Activated B cell treated with CpG ODN at 0.5 μM for 24 hours (primary cell): ENCODE measurements at regions not wholly inside any gene's neighbourhood (a gene's known extent, or its start where the extent isn't known, plus 50 kb on each side); places are given as distances from the start of the nearest gene placed in this dataset.
A peak's percentile ranks its signal among the peaks of the same experiment; 100 is the strongest.

ENCODE experiments used
- ATAC-seq: fragments of 200-7000 bp; cut with Tn5 transposase; one replicate; pipeline ENCODE4 v1.10.0; 2021; ENCODE audit warnings: low read depth, mild to moderate bottlenecking, moderate library complexity
- CTCF ChIA-PET: fragments of 350-600 bp; sonication (Branson Sonifier 250); formaldehyde crosslinking; loops from one replicate; lab custom pipeline; 2021; ENCODE audit warnings: antibody characterized with exemption; lab: Charles Lee
- POLR2A ChIA-PET: fragments of 350-600 bp; sonication (Branson Sonifier 250); formaldehyde crosslinking; loops from one replicate; lab custom pipeline; 2021; ENCODE audit warnings: antibody characterized with exemption; lab: Charles Lee
- DNase-seq: peaks from one replicate; pipeline ENCODE4 v3.0.0; 2022
- H3K27ac Mint-ChIP-seq: one replicate; pipeline ENCODE4 v1.8.0; 2020; ENCODE audit warnings: mixed read lengths
- H3K27me3 Mint-ChIP-seq: one replicate; pipeline ENCODE4 v1.8.0; 2021; ENCODE audit warnings: mixed read lengths
- H3K36me3 Mint-ChIP-seq: one replicate; pipeline ENCODE4 v1.8.0; 2021; ENCODE audit warnings: low read depth, mixed read lengths
- H3K4me1 Mint-ChIP-seq: one replicate; pipeline ENCODE4 v1.8.0; 2021; ENCODE audit warnings: mixed read lengths
- H3K4me3 Mint-ChIP-seq: one replicate; pipeline ENCODE4 v1.8.0; 2020; ENCODE audit warnings: mild to moderate bottlenecking, mixed read lengths
- H3K9me3 Mint-ChIP-seq: one replicate; pipeline ENCODE4 v1.8.0; 2020; ENCODE audit warnings: mixed read lengths
- intact Hi-C: fragments of 100-400 bp; cut with micrococcal nuclease; formaldehyde crosslinking; loops from one replicate; pipeline ENCODE4 v1.15.1; 2024
- TF ChIP-seq, protein P1 (sequence below): fragments of 200-600 bp; IDR thresholded peaks from one replicate; pipeline ENCODE4 v1.8.0; 2022; ENCODE audit warnings: antibody characterized with exemption, mild to moderate bottlenecking

DNA sequence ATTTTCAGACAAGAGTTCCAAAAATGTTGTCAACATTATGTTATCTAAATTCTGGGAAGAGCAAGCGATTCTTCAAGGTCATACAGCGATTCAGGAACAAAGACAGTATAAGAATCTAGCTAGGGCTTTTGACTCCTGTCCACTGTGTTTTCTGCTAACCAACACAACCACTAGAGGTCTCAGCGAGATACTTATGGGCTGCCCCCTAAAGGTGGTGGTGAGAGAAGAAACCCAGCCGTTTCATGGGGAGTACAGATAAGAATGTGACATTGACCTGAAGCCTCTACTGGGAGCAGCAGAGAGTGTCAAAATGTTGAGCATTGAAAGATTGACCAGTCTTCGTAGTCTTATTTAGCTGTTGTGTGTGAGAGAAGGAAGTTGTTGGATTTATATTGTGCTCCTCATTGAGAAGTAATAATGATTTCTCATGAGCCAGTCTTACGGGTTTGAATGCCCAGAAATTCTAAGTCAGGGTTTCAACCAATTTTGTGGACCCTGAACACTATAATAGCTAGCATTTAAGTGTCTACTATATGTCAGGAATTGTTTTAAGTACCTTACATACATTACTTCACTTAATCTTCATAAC lies 168.3 kb downstream of the SPRY1 start:
- ChIA-PET CTCF (interaction anchor here (0.7 to 3.4 kb wide), 20 partner anchors 9 to 463 kb away, joined by 3 to 30 read pairs (median 4); partner anchors contain the start of gene SPRY1), POLR2A (interaction anchor here (0.8 to 1.2 kb wide), 2 partner anchors 166 to 167 kb away, joined by 3 read pairs; no protein-coding TSS in a partner anchor)
- intact Hi-C loops = loop anchor here (1.0 to 2.0 kb wide), 6 partner anchors 84 to 700 kb away; no protein-coding TSS in a partner anchor
- ATAC-seq (peak; percentile 100), DNase-seq (no peak)
- no peak overlapping the region for H3K27ac Mint-ChIP-seq
- H3K4me3 Mint-ChIP-seq = no peak overlapping the region
- H3K9me3 Mint-ChIP-seq = peaks cover 3% of the 10 kb centered on the region
- H3K36me3 Mint-ChIP-seq = no peaks in the 10 kb centered on the region
- H3K27me3 Mint-ChIP-seq = peaks cover 8% of the 10 kb centered on the region
- H3K4me1 Mint-ChIP-seq = peaks cover 3% of the 10 kb centered on the region
- TF ChIP-seq, protein P1, sequence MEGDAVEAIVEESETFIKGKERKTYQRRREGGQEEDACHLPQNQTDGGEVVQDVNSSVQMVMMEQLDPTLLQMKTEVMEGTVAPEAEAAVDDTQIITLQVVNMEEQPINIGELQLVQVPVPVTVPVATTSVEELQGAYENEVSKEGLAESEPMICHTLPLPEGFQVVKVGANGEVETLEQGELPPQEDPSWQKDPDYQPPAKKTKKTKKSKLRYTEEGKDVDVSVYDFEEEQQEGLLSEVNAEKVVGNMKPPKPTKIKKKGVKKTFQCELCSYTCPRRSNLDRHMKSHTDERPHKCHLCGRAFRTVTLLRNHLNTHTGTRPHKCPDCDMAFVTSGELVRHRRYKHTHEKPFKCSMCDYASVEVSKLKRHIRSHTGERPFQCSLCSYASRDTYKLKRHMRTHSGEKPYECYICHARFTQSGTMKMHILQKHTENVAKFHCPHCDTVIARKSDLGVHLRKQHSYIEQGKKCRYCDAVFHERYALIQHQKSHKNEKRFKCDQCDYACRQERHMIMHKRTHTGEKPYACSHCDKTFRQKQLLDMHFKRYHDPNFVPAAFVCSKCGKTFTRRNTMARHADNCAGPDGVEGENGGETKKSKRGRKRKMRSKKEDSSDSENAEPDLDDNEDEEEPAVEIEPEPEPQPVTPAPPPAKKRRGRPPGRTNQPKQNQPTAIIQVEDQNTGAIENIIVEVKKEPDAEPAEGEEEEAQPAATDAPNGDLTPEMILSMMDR = no peak

DNA sequence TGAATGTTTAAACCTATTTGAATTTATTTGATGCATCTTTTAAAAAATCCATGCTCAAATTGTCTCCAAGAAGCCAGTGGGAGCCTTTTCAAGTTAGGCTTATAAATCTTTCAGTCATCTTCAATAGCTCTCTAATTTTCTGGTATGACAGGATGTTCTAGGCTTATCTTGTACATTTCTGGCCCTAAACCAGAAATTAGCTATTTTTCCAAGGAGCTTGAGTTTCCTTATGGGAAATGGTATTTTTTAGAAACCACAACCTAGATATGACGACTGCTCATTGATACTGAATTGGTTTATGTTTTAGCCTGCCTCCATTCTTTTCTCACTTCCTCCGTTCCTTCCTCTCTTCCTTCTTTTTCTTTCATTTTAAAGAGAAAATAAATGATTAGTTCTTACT lies 172.3 kb downstream of the SPRY1 start:
- Mint-ChIP-seq H3K27me3 (peaks cover 15% of the 10 kb centered on the region), H3K27ac (no peak overlapping the region), H3K9me3 (peaks cover 3% of the 10 kb centered on the region), H3K36me3 (no peaks in the 10 kb centered on the region), H3K4me3 (no peak overlapping the region), H3K4me1 (peaks cover 3% of the 10 kb centered on the region)
- intact Hi-C loops = no loop called here
- DNase-seq (no peak), ATAC-seq (no peak)
- TF ChIP-seq, protein P1 = no peak
- ChIA-PET CTCF (no interaction called here), POLR2A (no interaction called here)

DNA sequence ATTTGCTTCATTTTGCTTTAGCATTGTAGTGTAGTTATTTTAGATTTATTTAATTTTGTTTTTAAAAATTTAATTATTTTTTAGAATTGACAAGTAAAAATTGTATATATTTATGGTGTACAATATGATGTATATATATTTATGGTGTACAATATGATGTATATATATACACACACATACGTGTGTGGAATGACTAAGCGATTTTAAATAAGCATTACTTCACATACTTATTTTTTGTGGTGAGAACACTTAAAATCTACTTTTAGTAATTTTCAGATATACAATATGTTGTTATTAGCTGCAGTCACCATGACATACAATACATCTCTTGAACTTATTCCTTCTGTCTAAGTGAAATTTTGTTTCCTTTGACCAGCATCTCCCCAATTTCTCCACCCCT lies 172.9 kb downstream of the SPRY1 start:
- H3K27ac Mint-ChIP-seq = no peak overlapping the region
- DNase-seq (no peak), ATAC-seq (no peak)
- H3K27me3 Mint-ChIP-seq = peaks cover 15% of the 10 kb centered on the region
- TF ChIP-seq, protein P1 = no peak
- ChIA-PET CTCF (no interaction called here), POLR2A (no interaction called here)
- H3K9me3 Mint-ChIP-seq = peaks cover 3% of the 10 kb centered on the region
- H3K4me3 Mint-ChIP-seq = no peak overlapping the region
- peaks cover 3% of the 10 kb centered on the region for H3K4me1 Mint-ChIP-seq
- no peaks in the 10 kb centered on the region for H3K36me3 Mint-ChIP-seq
- intact Hi-C loops = no loop called here

DNA sequence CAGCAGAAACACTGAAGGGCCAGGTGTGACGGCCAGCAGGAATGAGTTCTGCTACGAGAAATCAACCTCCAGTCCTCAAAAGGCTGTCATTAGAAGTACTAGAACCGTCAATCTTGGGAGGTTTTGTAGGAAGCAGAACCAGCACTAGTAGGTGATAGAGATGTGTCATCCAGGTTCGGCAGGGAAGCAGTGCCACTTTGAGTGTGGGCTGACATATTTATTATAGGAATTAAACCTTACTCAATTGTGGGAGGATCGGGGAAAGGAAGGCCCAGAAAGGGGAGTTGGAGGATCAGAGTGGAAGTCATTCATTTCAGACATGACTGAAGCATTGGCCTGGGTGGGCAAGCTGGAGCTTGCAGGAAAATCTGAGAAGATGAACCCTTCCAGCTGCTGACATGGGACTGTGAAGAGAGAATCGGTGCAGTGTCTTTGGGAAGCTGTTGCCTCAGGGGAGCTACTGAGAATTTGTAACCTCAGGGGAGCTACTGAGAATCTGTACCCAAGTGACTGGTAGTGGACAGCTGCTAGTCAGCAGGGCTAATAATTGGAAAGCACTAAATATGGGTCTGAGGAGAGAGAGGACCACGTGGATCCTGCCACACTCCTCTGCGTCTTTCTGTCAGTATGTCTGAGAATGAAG lies 177.4 kb downstream of the SPRY1 start:
- H3K27ac Mint-ChIP-seq = no peak overlapping the region

DNA sequence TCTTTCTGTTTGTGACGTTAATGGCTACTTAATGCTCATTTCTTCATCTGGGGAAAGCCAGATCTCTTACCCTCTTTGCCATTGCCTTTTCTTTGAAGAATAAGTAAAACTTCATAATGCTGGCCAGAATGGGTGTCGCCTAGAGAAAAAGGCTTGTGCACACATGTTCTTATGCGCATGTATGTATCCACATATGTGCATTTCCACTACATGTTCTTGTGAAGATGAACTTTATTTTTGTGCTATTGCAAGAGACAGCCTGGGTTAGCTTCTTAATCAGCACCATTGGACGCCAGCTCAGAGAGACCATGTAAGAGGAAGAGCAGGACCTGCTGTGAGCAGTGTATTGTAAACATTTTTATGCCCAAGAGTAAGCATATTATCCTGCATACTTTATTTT lies 178.7 kb downstream of the SPRY1 start:
- intact Hi-C loops = no loop called here
- Mint-ChIP-seq H3K27ac (no peak overlapping the region), H3K4me1 (no peaks in the 10 kb centered on the region), H3K9me3 (peaks cover under 1% of the 10 kb centered on the region), H3K4me3 (no peak overlapping the region), H3K36me3 (no peaks in the 10 kb centered on the region), H3K27me3 (peaks cover 7% of the 10 kb centered on the region)
- DNase-seq (no peak), ATAC-seq (no peak)
- ChIA-PET CTCF (no interaction called here), POLR2A (interaction anchor here (0.5 kb wide), 1 partner anchor 194 kb away, joined by 6 read pairs; no protein-coding TSS in a partner anchor)
- TF ChIP-seq, protein P1 = no peak

More for the DNA sequence above, 177.4 kb downstream of the SPRY1 start:
- no peaks in the 10 kb centered on the region for H3K4me1 Mint-ChIP-seq
- intact Hi-C loops = no loop called here
- DNase-seq (no peak), ATAC-seq (no peak)
- H3K27me3 Mint-ChIP-seq = peaks cover 7% of the 10 kb centered on the region
- TF ChIP-seq, protein P1 = no peak
- no peaks in the 10 kb centered on the region for H3K36me3 Mint-ChIP-seq
- no peak overlapping the region for H3K4me3 Mint-ChIP-seq
- POLR2A ChIA-PET = no interaction called here
- H3K9me3 Mint-ChIP-seq = no peaks in the 10 kb centered on the region
- CTCF ChIA-PET = interaction anchor here (1.6 kb wide), 1 partner anchor 9 kb away, joined by 6 read pairs; no protein-coding TSS in a partner anchor
